Natural killer cell (primary cell): ENCODE measurements at regions not wholly inside any gene's neighbourhood (a gene's known extent, or its start where the extent isn't known, plus 50 kb on each side); places are given as distances from the start of the nearest gene placed in this dataset.
"Not testable (repeated sequence)": the region's sequence is repeated elsewhere in the genome, so short reads cannot be mapped to it uniquely, and the experiment has no call there.

Experiments
- ATAC-seq, 3 donors: fragments of 150-1000 bp in 2 of 3; fragments of 200-7000 bp in 1 of 3; cut with Tn5 transposase; 1 replicate in 1 of 3; 2 replicates in 2 of 3; pipeline ENCODE4 v1.10.0; 2021; ENCODE audit warnings: mild to moderate bottlenecking in 2 of 3, moderate library complexity in 2 of 3
- DNase-seq, 2 donors: peaks; one replicate each; pipeline versions ENCODE4 v3.0.0 to v3.0.0-alpha.2; 2013 to 2021; ENCODE audit warnings: mixed read lengths in 1 of 2
- H3K27ac ChIP-seq: one replicate; pipeline ENCODE4 v1.5.1; 2013; ENCODE audit warnings: mild to moderate bottlenecking, low read length
- H3K27me3 ChIP-seq: one replicate; pipeline ENCODE4 v1.6.1; 2013; ENCODE audit warnings: low read length; ENCODE audit not compliant: control insufficient read depth, insufficient read depth
- H3K36me3 ChIP-seq: one replicate; pipeline ENCODE4 v1.6.1; 2013; ENCODE audit warnings: low read length; ENCODE audit not compliant: control insufficient read depth, insufficient read depth
- H3K4me1 ChIP-seq: one replicate; pipeline ENCODE4 v1.6.1; 2013; ENCODE audit warnings: low read length; ENCODE audit not compliant: control insufficient read depth, insufficient read depth
- H3K4me3 ChIP-seq: one replicate; pipeline ENCODE4 v1.5.1; 2013; ENCODE audit warnings: low read length
- H3K9me3 ChIP-seq: one replicate; pipeline ENCODE4 v1.6.1; 2013; ENCODE audit warnings: low read length; ENCODE audit not compliant: control insufficient read depth, insufficient read depth
- H3K27ac Mint-ChIP-seq, 2 donors: one replicate each; pipeline ENCODE4 v1.8.0; 2022; ENCODE audit warnings: mild to moderate bottlenecking in 2 of 2, mixed read lengths in 2 of 2, moderate library complexity in 1 of 2
- H3K27me3 Mint-ChIP-seq, 2 donors: one replicate each; pipeline ENCODE4 v1.8.0; 2022; ENCODE audit warnings: low read depth in 2 of 2, mixed read lengths in 2 of 2
- H3K36me3 Mint-ChIP-seq: one replicate; pipeline ENCODE4 v1.8.0; 2022; ENCODE audit warnings: mixed read lengths
- H3K4me1 Mint-ChIP-seq, 2 donors: one replicate each; pipeline ENCODE4 v1.8.0; 2022; ENCODE audit warnings: mixed read lengths in 2 of 2
- H3K4me3 Mint-ChIP-seq: one replicate; pipeline ENCODE4 v1.8.0; 2022; ENCODE audit warnings: mild to moderate bottlenecking, moderate library complexity, mixed read lengths
- H3K9me3 Mint-ChIP-seq, 2 donors: one replicate each; pipeline ENCODE4 v1.8.0; 2022; ENCODE audit warnings: mixed read lengths in 2 of 2
- WGBS: methylation state at CpG from one replicate; pipeline ENCODE4 v1.1.7; 2013; ENCODE audit warnings: missing lambda C conversion rate; ENCODE audit not compliant: insufficient coverage; 5-methylcytosine and 5-hydroxymethylcytosine counted together
- intact Hi-C: fragments of 100-400 bp; cut with micrococcal nuclease; formaldehyde crosslinking; loops from one replicate; pipeline ENCODE4 v1.14.2; 2022
- TF ChIP-seq, protein P1 (sequence below): fragments of 200-600 bp; IDR thresholded peaks from one replicate; pipeline ENCODE4 v1.8.0; 2022; ENCODE audit warnings: antibody characterized with exemption

DNA sequence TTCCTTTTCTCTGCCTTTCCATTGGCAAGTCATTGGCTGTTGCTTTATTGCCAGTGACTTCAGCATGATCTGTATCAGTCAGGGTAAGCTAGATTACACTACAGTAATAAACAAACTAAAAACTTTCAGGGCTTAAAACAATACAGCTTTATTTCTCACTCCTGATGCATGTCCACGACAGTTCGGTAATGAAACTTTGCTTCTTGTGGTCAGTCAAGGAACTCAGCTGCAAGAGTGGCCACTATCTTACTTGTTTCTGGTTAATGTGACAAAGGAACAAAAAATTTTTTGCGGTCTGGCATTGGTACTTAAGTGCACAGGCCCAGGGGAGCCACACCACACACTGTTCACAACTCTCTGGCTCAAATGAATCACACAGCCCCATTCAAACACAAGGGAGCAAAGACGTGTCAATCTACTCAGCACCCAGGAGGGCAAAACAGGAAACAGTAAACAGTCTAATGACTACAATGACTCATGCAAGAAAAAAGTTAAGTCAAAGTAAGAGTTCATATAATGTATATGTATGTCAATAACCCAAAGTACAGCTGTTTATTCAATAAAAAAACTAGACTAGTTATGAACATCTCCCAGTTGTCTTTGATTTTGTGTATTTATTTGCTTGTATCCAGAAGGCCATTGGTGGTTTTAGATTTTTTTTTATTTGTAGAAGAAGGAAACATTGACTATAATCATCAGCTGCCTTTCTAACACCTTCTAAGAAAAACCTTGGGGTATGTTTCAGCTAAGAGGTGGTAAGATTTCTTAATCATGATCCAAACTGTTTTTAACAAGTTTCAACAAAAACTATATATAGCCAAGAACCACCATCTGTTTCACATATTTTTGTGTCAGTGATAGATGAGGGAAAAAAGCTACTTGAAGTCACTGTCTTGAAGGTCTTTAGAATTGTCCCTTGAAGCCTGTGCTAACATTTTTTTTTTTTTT lies 134.4 kb upstream of the FAM3C start:
- peak overlapping the region; percentile 85 for H3K4me3 Mint-ChIP-seq
- Histone ChIP-seq H3K4me3 (no peak overlapping the region), H3K36me3 (no peaks in the 10 kb centered on the region), H3K27ac (peak overlapping the region; percentile 75), H3K9me3 (no peaks in the 10 kb centered on the region), H3K4me1 (peaks cover 10% of the 10 kb centered on the region), H3K27me3 (no peaks in the 10 kb centered on the region)
- TF ChIP-seq, protein P1, sequence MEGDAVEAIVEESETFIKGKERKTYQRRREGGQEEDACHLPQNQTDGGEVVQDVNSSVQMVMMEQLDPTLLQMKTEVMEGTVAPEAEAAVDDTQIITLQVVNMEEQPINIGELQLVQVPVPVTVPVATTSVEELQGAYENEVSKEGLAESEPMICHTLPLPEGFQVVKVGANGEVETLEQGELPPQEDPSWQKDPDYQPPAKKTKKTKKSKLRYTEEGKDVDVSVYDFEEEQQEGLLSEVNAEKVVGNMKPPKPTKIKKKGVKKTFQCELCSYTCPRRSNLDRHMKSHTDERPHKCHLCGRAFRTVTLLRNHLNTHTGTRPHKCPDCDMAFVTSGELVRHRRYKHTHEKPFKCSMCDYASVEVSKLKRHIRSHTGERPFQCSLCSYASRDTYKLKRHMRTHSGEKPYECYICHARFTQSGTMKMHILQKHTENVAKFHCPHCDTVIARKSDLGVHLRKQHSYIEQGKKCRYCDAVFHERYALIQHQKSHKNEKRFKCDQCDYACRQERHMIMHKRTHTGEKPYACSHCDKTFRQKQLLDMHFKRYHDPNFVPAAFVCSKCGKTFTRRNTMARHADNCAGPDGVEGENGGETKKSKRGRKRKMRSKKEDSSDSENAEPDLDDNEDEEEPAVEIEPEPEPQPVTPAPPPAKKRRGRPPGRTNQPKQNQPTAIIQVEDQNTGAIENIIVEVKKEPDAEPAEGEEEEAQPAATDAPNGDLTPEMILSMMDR: no peak
- H3K27me3 Mint-ChIP-seq: no peaks in the 10 kb centered on the region
- no peaks in the 10 kb centered on the region for H3K9me3 Mint-ChIP-seq
- peaks cover 50 to 51% of the 10 kb centered on the region in 2 donors for H3K4me1 Mint-ChIP-seq
- DNase-seq (peak; percentile 62 to 70), ATAC-seq (peak; percentile 90 to 97 (median 94))
- H3K36me3 Mint-ChIP-seq: no peaks in the 10 kb centered on the region
- 18% methylated on average over 4 of the region's 4 CpGs for WGBS
- peak overlapping the region; percentile 89 to 92 for H3K27ac Mint-ChIP-seq
- intact Hi-C loops: loop anchor here (5.0 kb wide), 2 partner anchors 133 to 158 kb away; partner anchors contain the start of gene FAM3C

DNA sequence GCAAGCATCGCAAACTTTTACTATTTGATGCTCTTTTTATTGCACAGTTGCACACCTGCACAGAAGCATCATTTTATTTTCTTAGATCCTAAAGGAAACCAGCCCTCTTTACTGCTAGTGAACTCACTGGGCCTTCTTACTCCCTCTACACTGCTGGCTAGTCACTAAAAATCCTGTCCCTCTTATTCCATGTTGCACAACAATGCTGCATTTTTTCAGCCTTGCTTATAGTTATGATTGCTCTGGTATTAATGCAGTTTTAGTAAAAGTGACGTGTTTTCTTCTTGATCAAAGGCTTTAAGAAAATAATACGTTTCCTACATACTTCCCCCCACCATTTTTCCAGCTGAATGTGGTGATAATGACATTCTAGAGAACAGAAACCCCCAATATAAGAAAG lies 132.9 kb upstream of the FAM3C start:
- intact Hi-C loops: loop anchor here (10.0 kb wide), 1 partner anchor 84 kb away; no protein-coding TSS in a partner anchor
- Histone ChIP-seq H3K27ac (no peak overlapping the region), H3K36me3 (no peaks in the 10 kb centered on the region), H3K4me1 (peaks cover 10% of the 10 kb centered on the region), H3K9me3 (no peaks in the 10 kb centered on the region), H3K27me3 (no peaks in the 10 kb centered on the region), H3K4me3 (no peak overlapping the region)
- 82% methylated on average over 1 of the region's 3 CpGs for WGBS
- no peaks in the 10 kb centered on the region for H3K27me3 Mint-ChIP-seq
- H3K4me3 Mint-ChIP-seq: no peak overlapping the region
- peak overlapping the region; percentile 89 to 92 for H3K27ac Mint-ChIP-seq
- H3K36me3 Mint-ChIP-seq: no peaks in the 10 kb centered on the region
- peaks cover 50 to 51% of the 10 kb centered on the region in 2 donors for H3K4me1 Mint-ChIP-seq
- DNase-seq (no peak), ATAC-seq (no peak)
- TF ChIP-seq, protein P1: no peak
- no peaks in the 10 kb centered on the region for H3K9me3 Mint-ChIP-seq

DNA sequence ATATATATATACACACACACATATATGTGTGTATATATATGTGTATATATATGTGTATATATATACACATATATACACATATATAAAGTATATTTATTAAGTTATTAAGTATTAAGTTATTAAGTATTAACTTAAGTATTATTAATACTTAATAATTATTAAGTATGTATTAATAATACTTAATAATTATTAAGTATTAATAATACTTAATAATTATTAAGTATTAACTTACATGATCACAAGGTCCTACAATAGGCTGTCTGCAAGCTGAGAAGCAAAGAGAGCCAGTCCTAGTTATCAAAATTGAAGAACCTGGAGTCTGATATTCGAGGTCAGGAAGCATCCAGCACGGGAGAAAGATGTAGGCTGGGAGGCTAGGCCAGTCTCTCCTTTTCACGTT lies 130.1 kb upstream of the FAM3C start:
- DNase-seq, H3K4me3 ChIP-seq, H3K9me3 ChIP-seq, H3K4me1 ChIP-seq, H3K9me3 Mint-ChIP-seq, H3K36me3 ChIP-seq, H3K27ac ChIP-seq, H3K27me3 ChIP-seq, ATAC-seq, H3K36me3 Mint-ChIP-seq, H3K27me3 Mint-ChIP-seq, H3K4me3 Mint-ChIP-seq, H3K27ac Mint-ChIP-seq: not testable (repeated sequence)
- WGBS: 87% methylated on average over 3 of the region's 3 CpGs
- H3K4me1 Mint-ChIP-seq: peaks cover 43 to 45% of the 10 kb centered on the region in 2 donors
- intact Hi-C loops: loop anchor here (10.0 kb wide), 1 partner anchor 81 kb away; no protein-coding TSS in a partner anchor

DNA sequence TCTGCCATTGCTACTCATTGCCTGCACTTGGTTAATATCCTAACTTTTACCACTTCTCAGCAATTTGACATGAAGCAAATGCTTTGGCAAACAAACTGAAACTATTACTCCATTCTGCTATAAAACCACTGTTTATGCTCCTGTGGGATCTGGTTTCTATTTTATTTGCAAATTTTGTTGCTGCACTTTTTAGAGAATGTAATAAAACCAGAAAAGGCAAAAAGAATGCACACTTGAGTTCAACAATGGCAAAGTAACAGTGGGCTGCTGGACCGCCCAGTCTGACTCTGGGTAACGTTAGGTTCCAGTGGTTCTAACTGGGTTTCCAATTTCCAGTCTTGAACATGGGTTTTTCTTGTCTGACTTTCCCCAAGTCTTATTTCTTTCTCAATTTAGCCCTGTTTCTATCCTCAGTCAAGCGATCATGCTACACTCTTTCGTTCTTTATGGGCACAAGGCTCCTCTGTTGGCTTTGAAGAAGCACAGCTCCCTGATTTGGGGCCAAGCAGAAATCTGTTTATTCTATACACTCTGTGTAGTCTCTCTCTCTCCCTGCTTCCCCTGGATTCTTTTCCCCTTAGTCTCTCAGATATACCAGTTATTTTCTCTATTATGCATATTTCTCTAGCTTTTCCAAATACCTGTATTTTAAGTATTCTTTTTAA lies 129.2 kb upstream of the FAM3C start:
- Mint-ChIP-seq H3K4me3 (no peak overlapping the region), H3K27me3 (no peaks in the 10 kb centered on the region), H3K27ac (no peak overlapping the region), H3K9me3 (no peaks in the 10 kb centered on the region), H3K36me3 (no peaks in the 10 kb centered on the region), H3K4me1 (peaks cover 43 to 44% of the 10 kb centered on the region in 2 donors)
- TF ChIP-seq, protein P1: no peak
- no peaks in the 10 kb centered on the region for H3K9me3 ChIP-seq
- intact Hi-C loops: loop anchor here (10.0 kb wide), 1 partner anchor 80 kb away; no protein-coding TSS in a partner anchor
- peaks cover 5% of the 10 kb centered on the region for H3K4me1 ChIP-seq
- DNase-seq (no peak), ATAC-seq (no peak)
- H3K27ac ChIP-seq: no peak overlapping the region
- WGBS: 93% methylated on average over 4 of the region's 4 CpGs
- no peaks in the 10 kb centered on the region for H3K27me3 ChIP-seq
- H3K4me3 ChIP-seq: no peak overlapping the region
- no peaks in the 10 kb centered on the region for H3K36me3 ChIP-seq
